Neural cell (in vitro differentiated cells): ENCODE measurements at regions not wholly inside any gene's neighbourhood (a gene's known extent, or its start where the extent isn't known, plus 50 kb on each side); places are given as distances from the start of the nearest gene placed in this dataset.

ENCODE experiments used
- CTCF ChIP-seq: fragments of 450-650 bp; IDR thresholded peaks from 2 replicates; pipeline ENCODE4 v1.5.1; 2014; ENCODE audit warnings: antibody characterized with exemption, mild to moderate bottlenecking, moderate library complexity; ENCODE audit not compliant: poor library complexity, severe bottlenecking
- EZH2 ChIP-seq: fragments of 200-600, 300-800 bp; shearing (Covaris generic), sonication (generic); IDR thresholded peaks from 2 replicates; pipeline ENCODE4 v1.6.1; 2014; ENCODE audit warnings: antibody characterized with exemption, low read length, borderline replicate concordance, mild to moderate bottlenecking; ENCODE audit not compliant: insufficient read depth, poor library complexity, severe bottlenecking
- POLR2AphosphoS5 ChIP-seq: IDR thresholded peaks from 2 replicates; pipeline ENCODE4 v1.6.1; 2012
- REST ChIP-seq: IDR thresholded peaks from 2 replicates; pipeline ENCODE4 v1.6.1; 2012; ENCODE audit warnings: borderline replicate concordance
- SMC3 ChIP-seq: fragments of 450-650 bp; conservative IDR thresholded peaks from 2 replicates; pipeline ENCODE4 v1.6.1; 2014; ENCODE audit warnings: antibody characterized with exemption, mild to moderate bottlenecking, moderate library complexity; ENCODE audit not compliant: poor library complexity
- TAF1 ChIP-seq: IDR thresholded peaks from 2 replicates; pipeline ENCODE4 v1.6.1; 2012; ENCODE audit warnings: low read depth

GRCh38 chr12:78483767-78484315, 380.7 kb upstream of the SYT1 start:
- TF ChIP-seq CTCF (no peak), REST (no peak), SMC3 (no peak), POLR2AphosphoS5 (no peak), TAF1 (no peak), EZH2 (no peak)
